Nephron (organoid): ENCODE measurements at regions not wholly inside any gene's neighbourhood (a gene's known extent, or its start where the extent isn't known, plus 50 kb on each side); places are given as distances from the start of the nearest gene placed in this dataset.
A peak's percentile ranks its signal among the peaks of the same experiment; 100 is the strongest.

Source experiments
- H3K27ac Mint-ChIP-seq, 3 experiments: 2 replicates each; pipeline ENCODE4 v1.8.0; 2020; ENCODE audit warnings: mixed read lengths in 3 of 3, mild to moderate bottlenecking in 2 of 3, moderate library complexity in 1 of 3
- H3K27me3 Mint-ChIP-seq: 2 replicates; pipeline ENCODE4 v1.8.0; 2021; ENCODE audit warnings: low read depth, mild to moderate bottlenecking, moderate library complexity, mixed read lengths
- H3K36me3 Mint-ChIP-seq: 2 replicates; pipeline ENCODE4 v1.8.0; 2020; ENCODE audit warnings: low read depth, mixed read lengths
- H3K4me1 Mint-ChIP-seq: 2 replicates; pipeline ENCODE4 v1.8.0; 2020; ENCODE audit warnings: mixed read lengths
- H3K4me3 Mint-ChIP-seq, 3 experiments: 2 replicates each; pipeline ENCODE4 v1.8.0; 2020; ENCODE audit warnings: mild to moderate bottlenecking in 3 of 3, mixed read lengths in 3 of 3, moderate library complexity in 2 of 3
- H3K9me3 Mint-ChIP-seq: 2 replicates; pipeline ENCODE4 v1.8.0; 2020; ENCODE audit warnings: mixed read lengths
- TF ChIP-seq, protein P1 (sequence below), 3 experiments: fragments of 200-600 bp; sonication (generic); IDR thresholded peaks; one replicate each; pipeline ENCODE4 v1.5.0; 2021; ENCODE audit warnings: antibody characterized with exemption in 3 of 3; ENCODE audit not compliant: unreplicated experiment in 3 of 3

DNA sequence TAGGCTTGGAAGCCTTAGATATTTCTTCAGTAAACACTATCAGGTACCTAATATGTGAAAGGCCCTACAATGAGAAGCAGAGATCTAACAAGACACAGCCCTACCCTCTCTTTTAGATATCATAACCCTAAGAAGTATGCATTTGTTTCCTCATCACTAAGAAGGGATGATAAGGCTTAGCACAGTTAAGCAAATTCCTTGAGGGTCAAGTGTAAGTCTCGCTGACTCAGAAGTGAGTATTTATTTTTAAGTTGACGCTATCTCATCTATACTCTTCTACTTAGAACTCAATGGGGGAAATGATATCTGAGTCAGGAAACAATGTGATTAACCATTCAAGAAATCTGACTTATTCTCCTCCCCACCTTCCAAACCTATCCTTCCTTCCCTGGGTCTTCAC is 149.7 kb downstream of the ESM1 start:
- no peak overlapping the region for H3K4me3 Mint-ChIP-seq
- TF ChIP-seq, protein P1, sequence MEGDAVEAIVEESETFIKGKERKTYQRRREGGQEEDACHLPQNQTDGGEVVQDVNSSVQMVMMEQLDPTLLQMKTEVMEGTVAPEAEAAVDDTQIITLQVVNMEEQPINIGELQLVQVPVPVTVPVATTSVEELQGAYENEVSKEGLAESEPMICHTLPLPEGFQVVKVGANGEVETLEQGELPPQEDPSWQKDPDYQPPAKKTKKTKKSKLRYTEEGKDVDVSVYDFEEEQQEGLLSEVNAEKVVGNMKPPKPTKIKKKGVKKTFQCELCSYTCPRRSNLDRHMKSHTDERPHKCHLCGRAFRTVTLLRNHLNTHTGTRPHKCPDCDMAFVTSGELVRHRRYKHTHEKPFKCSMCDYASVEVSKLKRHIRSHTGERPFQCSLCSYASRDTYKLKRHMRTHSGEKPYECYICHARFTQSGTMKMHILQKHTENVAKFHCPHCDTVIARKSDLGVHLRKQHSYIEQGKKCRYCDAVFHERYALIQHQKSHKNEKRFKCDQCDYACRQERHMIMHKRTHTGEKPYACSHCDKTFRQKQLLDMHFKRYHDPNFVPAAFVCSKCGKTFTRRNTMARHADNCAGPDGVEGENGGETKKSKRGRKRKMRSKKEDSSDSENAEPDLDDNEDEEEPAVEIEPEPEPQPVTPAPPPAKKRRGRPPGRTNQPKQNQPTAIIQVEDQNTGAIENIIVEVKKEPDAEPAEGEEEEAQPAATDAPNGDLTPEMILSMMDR (IDR thresholded peaks at IDR 0.05; ENCODE audit: unreplicated experiment in 3 of 3) = no peak
- H3K9me3 Mint-ChIP-seq = no peaks in the 10 kb centered on the region
- no peaks in the 10 kb centered on the region for H3K27me3 Mint-ChIP-seq
- peak overlapping the region in 1 of 3 experiments; percentile 57 for H3K27ac Mint-ChIP-seq
- no peaks in the 10 kb centered on the region for H3K36me3 Mint-ChIP-seq
- H3K4me1 Mint-ChIP-seq = peaks cover 21% of the 10 kb centered on the region

DNA sequence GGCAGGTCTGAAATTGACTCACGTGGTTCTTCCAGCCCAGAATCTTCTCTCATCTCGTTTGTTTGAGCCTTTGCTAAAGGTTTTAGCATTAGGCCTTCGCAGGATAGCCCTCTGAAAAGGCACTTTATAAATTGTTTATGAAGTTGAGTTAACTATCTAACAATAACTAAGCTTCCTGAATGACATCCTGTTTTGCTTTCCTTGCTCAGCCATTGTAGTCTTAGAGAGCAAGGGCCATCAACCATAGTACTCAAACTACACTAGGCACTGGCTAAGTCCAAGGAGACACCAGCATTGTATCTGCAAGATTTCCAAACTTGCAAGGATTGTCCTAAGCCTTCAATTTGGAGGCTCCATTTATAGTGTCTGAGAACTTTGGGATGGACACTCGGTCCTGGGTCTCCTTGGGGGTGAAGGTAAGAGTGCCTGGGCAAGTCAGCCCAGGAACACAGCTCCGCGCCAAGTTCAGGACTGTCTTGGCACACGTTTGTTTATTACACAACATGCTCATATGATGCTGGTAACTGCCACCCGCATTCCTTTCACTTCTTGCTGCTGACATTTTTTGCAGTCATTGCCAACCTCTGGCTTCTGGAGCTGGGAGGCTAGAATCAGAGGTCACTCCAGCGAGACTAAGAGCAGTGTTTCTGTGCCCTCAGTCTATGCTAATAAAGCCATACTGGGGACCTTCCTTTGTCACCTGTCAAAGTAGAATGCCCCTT is 151.1 kb downstream of the ESM1 start:
- Mint-ChIP-seq H3K27me3 (no peaks in the 10 kb centered on the region), H3K27ac (no peak overlapping the region), H3K36me3 (no peaks in the 10 kb centered on the region), H3K4me3 (no peak overlapping the region), H3K4me1 (peaks cover 30% of the 10 kb centered on the region), H3K9me3 (no peaks in the 10 kb centered on the region)
- TF ChIP-seq, protein P1 (IDR thresholded peaks at IDR 0.05; ENCODE audit: unreplicated experiment in 3 of 3) = no peak

DNA sequence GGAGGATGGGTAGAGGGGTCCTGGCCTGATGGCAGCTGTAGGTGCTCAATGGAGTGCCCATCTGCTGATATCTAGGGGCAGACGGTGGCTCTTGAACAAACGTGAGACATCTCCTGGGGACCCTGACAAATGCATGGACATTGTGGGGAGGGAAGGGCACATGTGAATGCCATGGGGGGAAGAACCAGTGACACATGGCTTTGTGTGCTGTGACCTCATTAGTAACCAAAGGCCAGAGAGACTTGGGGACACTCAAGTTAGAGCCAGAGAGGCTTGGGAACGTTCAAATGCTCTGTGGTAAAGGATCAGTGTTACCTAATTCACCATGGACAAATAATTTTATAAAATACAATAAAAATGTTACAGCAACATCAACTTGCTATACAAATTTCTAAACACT is 151.8 kb downstream of the ESM1 start:
- no peak overlapping the region for H3K4me3 Mint-ChIP-seq
- H3K4me1 Mint-ChIP-seq = peaks cover 35% of the 10 kb centered on the region
- TF ChIP-seq, protein P1 (IDR thresholded peaks at IDR 0.05; ENCODE audit: unreplicated experiment in 3 of 3) = no peak
- peak overlapping the region in 2 of 3 experiments; percentile 80 to 83 for H3K27ac Mint-ChIP-seq
- H3K36me3 Mint-ChIP-seq = no peaks in the 10 kb centered on the region
- H3K9me3 Mint-ChIP-seq = no peaks in the 10 kb centered on the region
- H3K27me3 Mint-ChIP-seq = no peaks in the 10 kb centered on the region

GRCh38 chr5:54832858-54833257 is 152.5 kb downstream of the ESM1 start:
- Mint-ChIP-seq H3K27me3 (no peaks in the 10 kb centered on the region), H3K4me3 (no peak overlapping the region), H3K36me3 (no peaks in the 10 kb centered on the region), H3K9me3 (no peaks in the 10 kb centered on the region), H3K4me1 (peaks cover 35% of the 10 kb centered on the region), H3K27ac (peak overlapping the region; percentile 53 to 83 (median 80))
- TF ChIP-seq, protein P1 (IDR thresholded peaks at IDR 0.05; ENCODE audit: unreplicated experiment in 3 of 3) = no peak

DNA sequence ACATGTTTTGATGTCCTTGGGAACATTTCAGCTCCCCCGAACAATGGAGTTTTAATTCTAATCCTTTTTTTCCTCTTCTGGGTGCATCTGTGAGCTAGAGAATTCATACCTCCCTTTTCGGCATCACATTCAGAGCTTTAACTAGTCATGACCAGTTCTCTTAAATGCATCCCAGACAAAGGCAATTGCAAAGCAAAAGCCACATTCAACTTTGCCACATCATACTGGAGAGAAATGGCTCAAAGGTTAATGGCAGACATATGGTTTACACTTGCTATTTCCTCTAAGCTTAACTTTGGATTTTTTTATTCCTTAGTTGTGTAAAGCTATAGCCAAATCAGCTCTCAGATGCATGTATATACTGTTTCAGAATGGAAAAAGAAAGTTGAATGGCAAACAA is 153.3 kb downstream of the ESM1 start:
- H3K4me1 Mint-ChIP-seq = peaks cover 32% of the 10 kb centered on the region
- H3K9me3 Mint-ChIP-seq = peaks cover under 1% of the 10 kb centered on the region
- H3K36me3 Mint-ChIP-seq = no peaks in the 10 kb centered on the region
- H3K27ac Mint-ChIP-seq = peak overlapping the region; percentile 18 to 61 (median 35)
- H3K4me3 Mint-ChIP-seq = no peak overlapping the region
- TF ChIP-seq, protein P1 (IDR thresholded peaks at IDR 0.05; ENCODE audit: unreplicated experiment in 3 of 3) = no peak
- H3K27me3 Mint-ChIP-seq = no peaks in the 10 kb centered on the region

GRCh38 chr5:54831233-54831632 is 154.2 kb downstream of the ESM1 start:
- H3K27ac Mint-ChIP-seq = peak overlapping the region; percentile 18 to 43 (median 35)
- TF ChIP-seq, protein P1 (IDR thresholded peaks at IDR 0.05; ENCODE audit: unreplicated experiment in 3 of 3) = no peak
- no peaks in the 10 kb centered on the region for H3K27me3 Mint-ChIP-seq

More at GRCh38 chr5:54831233-54831632, 154.2 kb downstream of the ESM1 start:
- Mint-ChIP-seq H3K4me1 (peaks cover 32% of the 10 kb centered on the region), H3K4me3 (no peak overlapping the region), H3K36me3 (no peaks in the 10 kb centered on the region), H3K9me3 (peaks cover 2% of the 10 kb centered on the region)
